IMR-90 (cell line): ENCODE measurements at regions not wholly inside any gene's neighbourhood (a gene's known extent, or its start where the extent isn't known, plus 50 kb on each side); places are given as distances from the start of the nearest gene placed in this dataset.
A peak's percentile ranks its signal among the peaks of the same experiment; 100 is the strongest.

Experiments
- ATAC-seq: fragments of 200-7000 bp; cut with Tn5 transposase; 2 replicates; pipeline ENCODE4 v1.9.1; 2020; ENCODE audit warnings: low read depth, mild to moderate bottlenecking, moderate library complexity
- BruUV-seq: library from RNA; stranded (reverse); fragments of 400-500 nt; replicated peaks from 2 replicates; lab custom pipeline; 2021; lab: Mats Ljungman, UMichigan
- CTCF ChIA-PET: fragments of 300-600 bp; formaldehyde crosslinking; extraction: SDS; loops from one replicate; lab custom pipeline; 2021; ENCODE audit warnings: antibody characterized with exemption; lab: Yijun Ruan, JAX
- POLR2A ChIA-PET: fragments of 300-600 bp; sonication (Branson Sonifier 250); formaldehyde crosslinking; loops from one replicate; lab custom pipeline; 2022; ENCODE audit warnings: antibody characterized with exemption; ENCODE audit not compliant: unreplicated experiment; lab: Charles Lee
- DNase-seq: peaks from one replicate; pipeline ENCODE4 v3.0.0; 2013
- H2AFZ ChIP-seq: replicated peaks from 2 replicates; pipeline ENCODE3; 2013; ENCODE audit warnings: low read length, mild to moderate bottlenecking; ENCODE audit not compliant: poor library complexity
- H2AK5ac ChIP-seq: 2 replicates; pipeline ENCODE4 v1.6.1; 2013; ENCODE audit warnings: low read depth, low read length, inconsistent platforms
- H2AK9ac ChIP-seq: replicated peaks from 2 replicates; pipeline ENCODE3; 2013; ENCODE audit warnings: mild to moderate bottlenecking, low read depth, low read length, moderate library complexity; ENCODE audit not compliant: poor library complexity
- H2BK120ac ChIP-seq: 2 replicates; pipeline ENCODE4 v1.6.1; 2013; ENCODE audit warnings: low read depth, low read length, inconsistent platforms
- H2BK15ac ChIP-seq: 3 replicates; pipeline ENCODE4 v1.6.1; 2013; ENCODE audit warnings: low read depth, low read length, inconsistent platforms
- H2BK20ac ChIP-seq: 2 replicates; pipeline ENCODE4 v1.6.1; 2013; ENCODE audit warnings: low read depth, mild to moderate bottlenecking, inconsistent platforms, low read length, moderate library complexity
- H2BK5ac ChIP-seq: 2 replicates; pipeline ENCODE4 v1.6.1; 2013; ENCODE audit warnings: mild to moderate bottlenecking, low read depth, low read length, inconsistent platforms; ENCODE audit not compliant: poor library complexity, severe bottlenecking
- H3K14ac ChIP-seq: replicated peaks from 2 replicates; pipeline ENCODE4 v1.6.1; 2013; ENCODE audit warnings: low read depth, low read length, inconsistent platforms
- H3K18ac ChIP-seq: 2 replicates; pipeline ENCODE4 v1.6.1; 2013; ENCODE audit warnings: low read depth, low read length, control low read depth
- H3K23ac ChIP-seq: 2 replicates; pipeline ENCODE4 v1.6.1; 2013; ENCODE audit warnings: low read depth, low read length, inconsistent platforms
- H3K27ac ChIP-seq: 2 replicates; pipeline ENCODE4 v1.5.1; 2013; ENCODE audit warnings: mild to moderate bottlenecking, control low read depth, low read length; ENCODE audit not compliant: insufficient read depth
- H3K27me3 ChIP-seq: 2 replicates; pipeline ENCODE4 v1.6.1; 2013; ENCODE audit warnings: low read length; ENCODE audit not compliant: control insufficient read depth, insufficient read depth
- H3K36me3 ChIP-seq: 2 replicates; pipeline ENCODE4 v1.6.1; 2013; ENCODE audit warnings: low read length, mixed read lengths; ENCODE audit not compliant: control insufficient read depth, insufficient read depth
- H3K4ac ChIP-seq: 2 replicates; pipeline ENCODE4 v1.6.1; 2013; ENCODE audit warnings: low read depth, low read length, inconsistent platforms
- H3K4me1 ChIP-seq: 2 replicates; pipeline ENCODE4 v1.6.1; 2013; ENCODE audit warnings: low read length, mixed read lengths; ENCODE audit not compliant: control insufficient read depth, insufficient read depth
- H3K4me2 ChIP-seq: 2 replicates; pipeline ENCODE4 v1.6.1; 2013; ENCODE audit warnings: low read depth, mild to moderate bottlenecking, control low read depth, low read length, moderate library complexity
- H3K4me3 ChIP-seq: 2 replicates; pipeline ENCODE4 v1.5.1; 2013; ENCODE audit warnings: low read depth, mild to moderate bottlenecking, control low read depth, low read length, moderate library complexity; ENCODE audit not compliant: insufficient read depth
- H3K56ac ChIP-seq: 2 replicates; pipeline ENCODE4 v1.6.1; 2013; ENCODE audit warnings: low read length, inconsistent platforms; ENCODE audit not compliant: insufficient read depth; ENCODE audit errors: extremely low read depth
- H3K79me1 ChIP-seq, 2 experiments: 2 replicates each; pipeline ENCODE4 v1.6.1; 2013; ENCODE audit warnings: low read length in 2 of 2, inconsistent platforms in 1 of 2, low read depth in 1 of 2
- H3K9ac ChIP-seq: 2 replicates; pipeline ENCODE4 v1.6.1; 2013; ENCODE audit warnings: low read depth, low read length, control low read depth
- H3K9me1 ChIP-seq: 2 replicates; pipeline ENCODE4 v1.6.1; 2013; ENCODE audit warnings: low read length, inconsistent platforms; ENCODE audit not compliant: insufficient read depth
- H3K9me3 ChIP-seq: 2 replicates; pipeline ENCODE4 v1.6.1; 2013; ENCODE audit warnings: low read length; ENCODE audit not compliant: control insufficient read depth, insufficient read depth
- H4K20me1 ChIP-seq: 2 replicates; pipeline ENCODE4 v1.6.1; 2013; ENCODE audit warnings: low read length, inconsistent platforms; ENCODE audit not compliant: insufficient read depth
- H4K5ac ChIP-seq: 2 replicates; pipeline ENCODE4 v1.6.1; 2013; ENCODE audit warnings: mild to moderate bottlenecking, low read depth, low read length, control low read depth
- H4K8ac ChIP-seq, 2 experiments: 2 replicates each; pipeline ENCODE4 v1.6.1; 2013; ENCODE audit warnings: low read depth in 2 of 2, low read length in 2 of 2, control low read depth in 1 of 2, inconsistent platforms in 1 of 2
- H4K91ac ChIP-seq: 2 replicates; pipeline ENCODE4 v1.6.1; 2013; ENCODE audit warnings: low read depth, low read length, inconsistent platforms; ENCODE audit not compliant: insufficient read depth
- CEBPB ChIP-seq: IDR thresholded peaks from 2 replicates; pipeline ENCODE4 v1.6.1; 2012; ENCODE audit warnings: low read depth, low read length, improper control_type of control experiment
- FOS ChIP-seq: fragments of 150-350 bp; IDR thresholded peaks from 2 replicates; pipeline ENCODE4 v1.6.1; 2016; ENCODE audit warnings: low read depth, low read length
- MAZ ChIP-seq: IDR thresholded peaks from 2 replicates; pipeline ENCODE4 v1.6.1; 2012; ENCODE audit warnings: low read depth, mild to moderate bottlenecking, low read length, improper control_type of control experiment, moderate library complexity, borderline replicate concordance
- MXI1 ChIP-seq: IDR thresholded peaks from 2 replicates; pipeline ENCODE4 v1.6.1; 2012; ENCODE audit warnings: low read depth, mild to moderate bottlenecking, low read length, moderate library complexity, borderline replicate concordance
- NFE2L2 ChIP-seq: fragments of 150-350 bp; IDR thresholded peaks from 2 replicates; pipeline ENCODE4 v1.6.1; 2016; ENCODE audit warnings: low read depth, mild to moderate bottlenecking, low read length
- RAD21 ChIP-seq: IDR thresholded peaks from 2 replicates; pipeline ENCODE4 v1.6.1; 2012; ENCODE audit warnings: low read length, improper control_type of control experiment
- RCOR1 ChIP-seq: IDR thresholded peaks from 2 replicates; pipeline ENCODE4 v1.6.1; 2012; ENCODE audit warnings: mild to moderate bottlenecking, low read length, improper control_type of control experiment; ENCODE audit not compliant: insufficient replicate concordance
- SMC3 ChIP-seq: fragments of 150-350 bp; IDR thresholded peaks from 2 replicates; pipeline ENCODE4 v1.6.1; 2016; ENCODE audit warnings: low read depth, mild to moderate bottlenecking, antibody characterized with exemption, low read length, moderate library complexity
- USF2 ChIP-seq: fragments of 150-350 bp; IDR thresholded peaks from 2 replicates; pipeline ENCODE4 v1.6.1; 2017; ENCODE audit warnings: mild to moderate bottlenecking, antibody characterized with exemption, low read length, low read depth
- WGBS, 2 experiments: methylation state at CpG; one replicate each; pipeline versions ENCODE4 v1.1.5 to v1.1.7; 2013; ENCODE audit warnings: missing lambda C conversion rate in 2 of 2; ENCODE audit not compliant: insufficient read length in 1 of 2; ENCODE audit errors: extremely low coverage in 2 of 2; 5-methylcytosine and 5-hydroxymethylcytosine counted together
- dilution Hi-C: fragments of 300-500 bp; cut with HindIII; formaldehyde crosslinking; loops from one replicate; pipeline ENCODE4 v1.14.3; 2018; ENCODE audit warnings: low sequenced_read_pairs; ENCODE audit not compliant: unreplicated experiment
- in situ Hi-C: fragments of 300-500 bp; cut with MboI; formaldehyde crosslinking; loops from 3 replicates; pipeline ENCODE4 v1.14.3; 2019; ENCODE audit warnings: low sequenced_read_pairs, inconsistent platforms, mixed read lengths
- intact Hi-C: fragments of 100-400 bp; cut with micrococcal nuclease; formaldehyde crosslinking; loops from 2 replicates; pipeline ENCODE4 v1.10.0; 2022

GRCh38 chr18:70422391-70422965 lies 133.6 kb downstream of the SOCS6 start:
- ATAC-seq (peak; percentile 4; the same call in 1 of the 2 replicates), DNase-seq (peak; percentile 61)
- Histone ChIP-seq H3K56ac (no peak overlapping the region), H4K5ac (peak overlapping the region; percentile 41; the same call in 1 of the 2 replicates), H3K18ac (peak overlapping the region; percentile 17), H3K23ac (peak overlapping the region; percentile 14; the same call in 1 of the 2 replicates), H3K27ac (peak overlapping the region; percentile 48; the same call in 1 of the 2 replicates), H2BK20ac (peak overlapping the region; percentile 86), H3K9ac (no peak overlapping the region), H2AFZ (no peak overlapping the region), H3K4me1 (peaks cover 17% of the 10 kb centered on the region), H4K20me1 (no peaks in the 10 kb centered on the region), H3K4me3 (no peak overlapping the region), H4K8ac (peak overlapping the region; percentile 44 to 85), H3K27me3 (no peaks in the 10 kb centered on the region), H3K9me3 (peaks cover 3% of the 10 kb centered on the region; the same call in 1 of the 2 replicates), H3K4ac (peak overlapping the region; percentile 61), H2BK15ac (peak overlapping the region; percentile 83), H4K91ac (peak overlapping the region; percentile 72), H2BK5ac (peak overlapping the region; percentile 18), H3K4me2 (no peak overlapping the region), H3K14ac (peak overlapping the region; percentile 64), H2AK5ac (peak overlapping the region; percentile 76), H3K9me1 (peaks cover 13% of the 10 kb centered on the region), H3K36me3 (no peaks in the 10 kb centered on the region), H2BK120ac (peak overlapping the region; percentile 87), H3K79me1 (peaks cover 0 to 6% of the 10 kb centered on the region in 2 experiments; a peak in 2 of 4 replicates), H2AK9ac (peak overlapping the region; percentile 71)
- no CpG with 5 or more reads among the region's 1 CpG for WGBS, 2 experiments
- intact Hi-C loops: no loop called here
- dilution Hi-C loops: no loop called here
- ChIA-PET CTCF (interaction anchor here (0.6 to 1.0 kb wide), 2 partner anchors 12 to 126 kb away, joined by 3 to 4 read pairs; no protein-coding TSS in a partner anchor), POLR2A (interaction anchor here (0.5 to 0.7 kb wide), 2 partner anchors 89 to 129 kb away, joined by 6 to 7 read pairs; no protein-coding TSS in a partner anchor)
- in situ Hi-C loops: no loop called here
- no TSS peak for BruUV-seq
- TF ChIP-seq CEBPB (peak; percentile 71), FOS (no peak), NFE2L2 (no peak), USF2 (no peak), MAZ (no peak), SMC3 (no peak), RCOR1 (no peak), MXI1 (no peak), RAD21 (no peak)
